MV-4-11 (cell line): ENCODE measurements at regions not wholly inside any gene's neighbourhood (a gene's known extent, or its start where the extent isn't known, plus 50 kb on each side); places are given as distances from the start of the nearest gene placed in this dataset.

ENCODE experiments used
- DNase-seq: peaks from one replicate; lab custom pipeline; 2025; lab: John Stamatoyannopoulos, UW

- no peak for DNase-seq
Observed at GRCh38 chr1:185500001-185500626, 183.1 kb upstream of the IVNS1ABP start.

GRCh38 chr1:185498207-185498606 lies 181.2 kb upstream of the IVNS1ABP start:
- no peak for DNase-seq

GRCh38 chr1:185497177-185497576 lies 180.1 kb upstream of the IVNS1ABP start:
- no peak for DNase-seq

GRCh38 chr1:185495898-185496297 lies 178.9 kb upstream of the IVNS1ABP start:
- DNase-seq, result no peak

- DNase-seq, result peak; percentile 33
Observed at GRCh38 chr1:185495007-185495406, 178.0 kb upstream of the IVNS1ABP start.

- no peak for DNase-seq
Observed at GRCh38 chr1:185492089-185492825, 175.2 kb upstream of the IVNS1ABP start.

- no peak for DNase-seq
Observed at GRCh38 chr1:185491604-185492003, 174.6 kb upstream of the IVNS1ABP start.

GRCh38 chr1:185490924-185491323 lies 173.9 kb upstream of the IVNS1ABP start:
- DNase-seq, result peak; percentile 13

- DNase-seq, result no peak
Observed at GRCh38 chr1:185489406-185489805, 172.4 kb upstream of the IVNS1ABP start.

- no peak for DNase-seq
Observed at GRCh38 chr1:185488808-185489207, 171.8 kb upstream of the IVNS1ABP start.

GRCh38 chr1:185487936-185488335 lies 170.9 kb upstream of the IVNS1ABP start:
- no peak for DNase-seq

- no peak for DNase-seq
Observed at GRCh38 chr1:185487026-185487425, 170.0 kb upstream of the IVNS1ABP start.

- no peak for DNase-seq
Observed at GRCh38 chr1:185486346-185486745, 169.3 kb upstream of the IVNS1ABP start.

GRCh38 chr1:185483664-185484450 lies 166.8 kb upstream of the IVNS1ABP start:
- DNase-seq, result peak; percentile 64

- DNase-seq, result no peak
Observed at GRCh38 chr1:185483217-185483616, 166.2 kb upstream of the IVNS1ABP start.

- DNase-seq, result no peak
Observed at GRCh38 chr1:185480545-185480944, 163.5 kb upstream of the IVNS1ABP start.

GRCh38 chr1:185479796-185480195 lies 162.8 kb upstream of the IVNS1ABP start:
- no peak for DNase-seq

- no peak for DNase-seq
Observed at GRCh38 chr1:185478877-185479276, 161.8 kb upstream of the IVNS1ABP start.

GRCh38 chr1:185477638-185478580 lies 160.9 kb upstream of the IVNS1ABP start:
- DNase-seq, result no peak

GRCh38 chr1:185474440-185475149 lies 157.6 kb upstream of the IVNS1ABP start:
- DNase-seq, result no peak

GRCh38 chr1:185473186-185473585 lies 156.1 kb upstream of the IVNS1ABP start:
- no peak for DNase-seq
